DOHH2 (cell line): ENCODE measurements at regions not wholly inside any gene's neighbourhood (a gene's known extent, or its start where the extent isn't known, plus 50 kb on each side); places are given as distances from the start of the nearest gene placed in this dataset.

Experiments used
- CTCF ChIP-seq: fragments of 200-600 bp; sonication (generic); IDR thresholded peaks from one replicate; pipeline ENCODE4 v1.5.1; 2014; ENCODE audit warnings: antibody characterized with exemption, mild to moderate bottlenecking, low read depth, low read length; ENCODE audit not compliant: poor library complexity, severe bottlenecking
- EZH2phosphoT487 ChIP-seq: fragments of 200-600 bp; sonication (generic); IDR thresholded peaks from 2 replicates; pipeline ENCODE4 v1.6.1; 2017; ENCODE audit warnings: borderline replicate concordance, mild to moderate bottlenecking, antibody characterized with exemption, low read length, moderate library complexity, mixed read lengths

- TF ChIP-seq CTCF (no peak), EZH2phosphoT487 (no peak)
These were observed 209.1 kb downstream of the BCL11B start for GRCh38 chr14:99062772-99063418.
